DOHH2 (cell line): ENCODE measurements at regions not wholly inside any gene's neighbourhood (a gene's known extent, or its start where the extent isn't known, plus 50 kb on each side); places are given as distances from the start of the nearest gene placed in this dataset.

Experiments
- H3F3A ChIP-seq: fragments of 200-600 bp; sonication (generic), shearing (Covaris generic); 2 replicates; pipeline ENCODE4 v1.6.0; 2016; ENCODE audit warnings: antibody characterized with exemption, mild to moderate bottlenecking; ENCODE audit not compliant: control insufficient read depth, insufficient read depth
- H3K27ac ChIP-seq: fragments of 200-600 bp; sonication (generic); 2 replicates; pipeline ENCODE4 v1.5.1; 2014; ENCODE audit warnings: low read depth, mild to moderate bottlenecking, low read length, moderate library complexity
- H3K27me3 ChIP-seq: fragments of 200-600 bp; sonication (generic); 2 replicates; pipeline ENCODE4 v1.6.1; 2014; ENCODE audit warnings: mild to moderate bottlenecking, low read length, mixed read lengths; ENCODE audit not compliant: control insufficient read depth
- H3K36me3 ChIP-seq: fragments of 200-600 bp; sonication (generic); 2 replicates; pipeline ENCODE4 v1.6.1; 2014; ENCODE audit warnings: mild to moderate bottlenecking, low read length, moderate library complexity, mixed read lengths; ENCODE audit not compliant: control insufficient read depth
- H3K4me1 ChIP-seq: fragments of 200-600 bp; sonication (generic); 2 replicates; pipeline ENCODE4 v1.6.1; 2014; ENCODE audit warnings: mild to moderate bottlenecking, low read length, mixed read lengths; ENCODE audit not compliant: control insufficient read depth
- H3K4me2 ChIP-seq: fragments of 200-600 bp; sonication (generic); 2 replicates; pipeline ENCODE4 v1.6.0; 2014; ENCODE audit warnings: mild to moderate bottlenecking, low read length, moderate library complexity
- H3K4me3 ChIP-seq: fragments of 200-600 bp; sonication (generic); 2 replicates; pipeline ENCODE4 v1.5.1; 2014; ENCODE audit warnings: mild to moderate bottlenecking, low read length, mixed read lengths
- H3K79me2 ChIP-seq: fragments of 200-600 bp; sonication (generic); 2 replicates; pipeline ENCODE4 v1.6.1; 2014; ENCODE audit warnings: mild to moderate bottlenecking, low read length, mixed read lengths; ENCODE audit not compliant: control insufficient read depth
- H3K9me2 ChIP-seq: fragments of 200-600 bp; sonication (generic); replicated peaks from 2 replicates; pipeline ENCODE4 v1.6.1; 2014; ENCODE audit warnings: mild to moderate bottlenecking, low read length, mixed read lengths; ENCODE audit not compliant: control insufficient read depth
- H3K9me3 ChIP-seq: fragments of 200-600 bp; sonication (generic); 2 replicates; pipeline ENCODE4 v1.6.1; 2014; ENCODE audit warnings: antibody characterized with exemption, low read length, mixed read lengths; ENCODE audit not compliant: control insufficient read depth, insufficient read depth
- H4K20me1 ChIP-seq: fragments of 200-600 bp; sonication (generic); 2 replicates; pipeline ENCODE4 v1.6.0; 2014; ENCODE audit warnings: low read depth, mild to moderate bottlenecking, antibody characterized with exemption, low read length, moderate library complexity; ENCODE audit not compliant: control insufficient read depth, insufficient read depth
- CTCF ChIP-seq: fragments of 200-600 bp; sonication (generic); IDR thresholded peaks from one replicate; pipeline ENCODE4 v1.5.1; 2014; ENCODE audit warnings: antibody characterized with exemption, mild to moderate bottlenecking, low read depth, low read length; ENCODE audit not compliant: poor library complexity, severe bottlenecking
- EZH2phosphoT487 ChIP-seq: fragments of 200-600 bp; sonication (generic); IDR thresholded peaks from 2 replicates; pipeline ENCODE4 v1.6.1; 2017; ENCODE audit warnings: borderline replicate concordance, mild to moderate bottlenecking, antibody characterized with exemption, low read length, moderate library complexity, mixed read lengths

- H3K36me3 ChIP-seq = no peaks in the 10 kb centered on the region
- no peaks in the 10 kb centered on the region; the same call in 1 of the 2 replicates for H3K4me1 ChIP-seq
- no peaks in the 10 kb centered on the region for H3F3A ChIP-seq
- H3K4me3 ChIP-seq = no peak overlapping the region
- TF ChIP-seq EZH2phosphoT487 (no peak), CTCF (no peak)
- H3K27me3 ChIP-seq = peaks cover 10% of the 10 kb centered on the region
- no peaks in the 10 kb centered on the region for H3K79me2 ChIP-seq
- H4K20me1 ChIP-seq = no peaks in the 10 kb centered on the region
- H3K4me2 ChIP-seq = no peak overlapping the region
- no peaks in the 10 kb centered on the region for H3K9me2 ChIP-seq
- no peak overlapping the region for H3K27ac ChIP-seq
- no peaks in the 10 kb centered on the region for H3K9me3 ChIP-seq
Observed at GRCh38 chr1:229047161-229047839, 223.6 kb upstream of the RAB4A start.

GRCh38 chr1:229047840-229048620, 222.9 kb upstream of the RAB4A start:
- no peaks in the 10 kb centered on the region for H4K20me1 ChIP-seq
- H3K79me2 ChIP-seq = no peaks in the 10 kb centered on the region
- peaks cover 9% of the 10 kb centered on the region for H3K27me3 ChIP-seq
- H3K9me2 ChIP-seq = no peaks in the 10 kb centered on the region
- no peaks in the 10 kb centered on the region for H3K9me3 ChIP-seq
- H3K4me1 ChIP-seq = no peaks in the 10 kb centered on the region; the same call in 1 of the 2 replicates
- no peak overlapping the region for H3K4me3 ChIP-seq
- TF ChIP-seq EZH2phosphoT487 (no peak), CTCF (no peak)
- H3K4me2 ChIP-seq = no peak overlapping the region
- H3K27ac ChIP-seq = no peak overlapping the region
- H3F3A ChIP-seq = no peaks in the 10 kb centered on the region
- H3K36me3 ChIP-seq = no peaks in the 10 kb centered on the region

DNA sequence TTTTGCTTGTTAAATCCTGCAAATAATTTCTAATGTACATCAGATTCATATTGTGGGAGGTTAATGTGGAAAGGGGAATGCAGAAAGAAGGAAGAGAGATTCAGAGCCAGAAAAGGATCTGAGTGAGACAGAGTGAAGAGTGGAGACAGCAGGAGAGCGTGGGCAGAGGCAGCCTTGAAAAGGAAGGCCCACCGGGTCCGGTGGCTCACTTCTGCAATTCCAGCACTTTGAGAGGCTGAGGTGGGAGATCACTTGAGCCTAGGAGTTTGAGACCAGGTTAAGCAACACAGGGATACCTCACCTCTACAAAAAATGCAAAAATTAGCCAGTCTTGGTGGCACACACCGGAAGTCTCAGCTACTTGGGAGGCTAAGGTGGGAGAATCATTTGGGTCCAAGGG, 222.0 kb upstream of the RAB4A start:
- no peaks in the 10 kb centered on the region for H3K79me2 ChIP-seq
- H3K27ac ChIP-seq = no peak overlapping the region
- H3K36me3 ChIP-seq = no peaks in the 10 kb centered on the region
- no peak overlapping the region for H3K4me2 ChIP-seq
- no peaks in the 10 kb centered on the region for H3F3A ChIP-seq
- no peaks in the 10 kb centered on the region for H3K9me3 ChIP-seq
- TF ChIP-seq EZH2phosphoT487 = no peak
- no peak for TF ChIP-seq CTCF
- H3K4me3 ChIP-seq = no peak overlapping the region
- no peaks in the 10 kb centered on the region for H3K4me1 ChIP-seq
- H3K27me3 ChIP-seq = peaks cover 3% of the 10 kb centered on the region; the same call in 1 of the 2 replicates
- no peaks in the 10 kb centered on the region for H4K20me1 ChIP-seq
- H3K9me2 ChIP-seq = no peaks in the 10 kb centered on the region
